PC-3 (cell line): ENCODE measurements at regions not wholly inside any gene's neighbourhood (a gene's known extent, or its start where the extent isn't known, plus 50 kb on each side); places are given as distances from the start of the nearest gene placed in this dataset.
A peak's percentile ranks its signal among the peaks of the same experiment; 100 is the strongest.

Experiments
- ATAC-seq: fragments of 200-7000 bp; cut with Tn5 transposase; 2 replicates; pipeline ENCODE4 v1.9.1; 2020; ENCODE audit warnings: mild to moderate bottlenecking, moderate library complexity
- BruUV-seq: library from RNA; stranded (reverse); fragments of 400-500 nt; replicated peaks from 2 replicates; lab custom pipeline; 2021; lab: Mats Ljungman, UMichigan
- CTCF ChIA-PET: fragments of 300-600 bp; sonication (Branson Sonifier 250); formaldehyde crosslinking; loops from one replicate; lab custom pipeline; 2022; ENCODE audit warnings: antibody characterized with exemption; lab: Charles Lee
- POLR2A ChIA-PET: fragments of 300-600 bp; sonication (Branson Sonifier 250); formaldehyde crosslinking; loops from one replicate; lab custom pipeline; 2022; ENCODE audit warnings: antibody characterized with exemption; ENCODE audit not compliant: unreplicated experiment; lab: Charles Lee
- DNase-seq: peaks from one replicate; pipeline ENCODE4 v3.0.0-alpha.2; 2015
- H2AFZ ChIP-seq: fragments of 300-600 bp; sonication (generic); 2 replicates; pipeline ENCODE4 v1.6.0; 2016; ENCODE audit warnings: antibody characterized with exemption, low read length
- H3F3A ChIP-seq: fragments of 300-600 bp; sonication (generic); one replicate; pipeline ENCODE4 v1.6.0; 2017; ENCODE audit warnings: antibody characterized with exemption, low read length, control low read depth, mild to moderate bottlenecking; ENCODE audit not compliant: unreplicated experiment
- H3K27ac ChIP-seq: fragments of 300-600 bp; sonication (generic); 2 replicates; pipeline ENCODE4 v1.5.1; 2016; ENCODE audit warnings: mild to moderate bottlenecking, low read length
- H3K27me3 ChIP-seq: fragments of 300-600 bp; sonication (generic); 2 replicates; pipeline ENCODE4 v1.6.1; 2016; ENCODE audit warnings: low read length, mixed read lengths
- H3K36me3 ChIP-seq: fragments of 300-600 bp; sonication (generic); 2 replicates; pipeline ENCODE4 v1.6.1; 2016; ENCODE audit warnings: low read depth, mixed run types, low read length, mixed read lengths
- H3K4me1 ChIP-seq: fragments of 300-600 bp; sonication (generic); 2 replicates; pipeline ENCODE4 v1.5.1; 2016; ENCODE audit warnings: low read length; ENCODE audit not compliant: insufficient read depth
- H3K4me2 ChIP-seq: fragments of 300-600 bp; sonication (generic); 2 replicates; pipeline ENCODE4 v1.6.0; 2016; ENCODE audit warnings: low read length
- H3K4me3 ChIP-seq: fragments of 300-600 bp; sonication (generic); 2 replicates; pipeline ENCODE4 v1.5.1; 2016; ENCODE audit warnings: mild to moderate bottlenecking, low read length, mixed read lengths
- H3K79me2 ChIP-seq: fragments of 300-600 bp; sonication (generic); 2 replicates; pipeline ENCODE4 v1.6.1; 2017; ENCODE audit warnings: low read length, mixed read lengths
- H3K9ac ChIP-seq: fragments of 300-600 bp; sonication (generic); 2 replicates; pipeline ENCODE4 v1.6.0; 2016; ENCODE audit warnings: mild to moderate bottlenecking, low read length
- H3K9me2 ChIP-seq: fragments of 300-600 bp; sonication (generic); replicated peaks from 2 replicates; pipeline ENCODE4 v1.6.1; 2016; ENCODE audit warnings: mixed run types, low read length, mixed read lengths
- H3K9me3 ChIP-seq: fragments of 300-600 bp; sonication (generic); 2 replicates; pipeline ENCODE4 v1.6.1; 2016; ENCODE audit warnings: low read length, mixed read lengths
- H4K20me1 ChIP-seq: fragments of 300-600 bp; sonication (generic); 2 replicates; pipeline ENCODE4 v1.6.1; 2016; ENCODE audit warnings: low read length, mixed read lengths
- EZH2 ChIP-seq: fragments of 300-600 bp; sonication (generic); IDR thresholded peaks from one replicate; pipeline ENCODE4 v1.6.1; 2017; ENCODE audit warnings: antibody characterized with exemption, mild to moderate bottlenecking, low read length; ENCODE audit not compliant: unreplicated experiment
- EZH2phosphoT487 ChIP-seq: fragments of 300-600 bp; sonication (generic); IDR thresholded peaks from 2 replicates; pipeline ENCODE4 v1.6.1; 2018; ENCODE audit warnings: mild to moderate bottlenecking, antibody characterized with exemption, low read length, borderline replicate concordance
- intact Hi-C: fragments of 100-400 bp; cut with micrococcal nuclease; formaldehyde crosslinking; loops from 2 replicates; pipeline ENCODE4 v1.9.0; 2023
- TF ChIP-seq, protein P1 (sequence below): fragments of 300-600 bp; sonication (generic); conservative IDR thresholded peaks from 2 replicates; pipeline ENCODE4 v1.5.1; 2017; ENCODE audit warnings: antibody characterized with exemption, low read depth, mild to moderate bottlenecking, low read length

- no peaks in the 10 kb centered on the region for H4K20me1 ChIP-seq
- H3K4me1 ChIP-seq: peaks cover 10% of the 10 kb centered on the region; the same call in 1 of the 2 replicates
- no TSS peak for BruUV-seq
- H3K36me3 ChIP-seq: no peaks in the 10 kb centered on the region
- H3K9me2 ChIP-seq: no peaks in the 10 kb centered on the region
- H3K9ac ChIP-seq: no peak overlapping the region
- no peaks in the 10 kb centered on the region for H3K9me3 ChIP-seq
- POLR2A ChIA-PET: no interaction called here
- CTCF ChIA-PET: interaction anchor here (0.6 kb wide), 1 partner anchor 501 kb away, joined by 3 read pairs; no protein-coding TSS in a partner anchor
- H2AFZ ChIP-seq: no peak overlapping the region
- H3F3A ChIP-seq: no peaks in the 10 kb centered on the region
- no peak overlapping the region for H3K4me2 ChIP-seq
- no peaks in the 10 kb centered on the region for H3K27me3 ChIP-seq
- DNase-seq: peak; percentile 81
- no peaks in the 10 kb centered on the region for H3K79me2 ChIP-seq
- no peak overlapping the region for H3K27ac ChIP-seq
- peak; percentile 99 for ATAC-seq
- intact Hi-C loops: no loop called here
- no peak overlapping the region for H3K4me3 ChIP-seq
- TF ChIP-seq, protein P1, sequence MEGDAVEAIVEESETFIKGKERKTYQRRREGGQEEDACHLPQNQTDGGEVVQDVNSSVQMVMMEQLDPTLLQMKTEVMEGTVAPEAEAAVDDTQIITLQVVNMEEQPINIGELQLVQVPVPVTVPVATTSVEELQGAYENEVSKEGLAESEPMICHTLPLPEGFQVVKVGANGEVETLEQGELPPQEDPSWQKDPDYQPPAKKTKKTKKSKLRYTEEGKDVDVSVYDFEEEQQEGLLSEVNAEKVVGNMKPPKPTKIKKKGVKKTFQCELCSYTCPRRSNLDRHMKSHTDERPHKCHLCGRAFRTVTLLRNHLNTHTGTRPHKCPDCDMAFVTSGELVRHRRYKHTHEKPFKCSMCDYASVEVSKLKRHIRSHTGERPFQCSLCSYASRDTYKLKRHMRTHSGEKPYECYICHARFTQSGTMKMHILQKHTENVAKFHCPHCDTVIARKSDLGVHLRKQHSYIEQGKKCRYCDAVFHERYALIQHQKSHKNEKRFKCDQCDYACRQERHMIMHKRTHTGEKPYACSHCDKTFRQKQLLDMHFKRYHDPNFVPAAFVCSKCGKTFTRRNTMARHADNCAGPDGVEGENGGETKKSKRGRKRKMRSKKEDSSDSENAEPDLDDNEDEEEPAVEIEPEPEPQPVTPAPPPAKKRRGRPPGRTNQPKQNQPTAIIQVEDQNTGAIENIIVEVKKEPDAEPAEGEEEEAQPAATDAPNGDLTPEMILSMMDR: no peak
- TF ChIP-seq EZH2: no peak
Measured at GRCh38 chr12:86456241-86456640, 200.1 kb upstream of the MGAT4C start.

- CTCF ChIA-PET: no interaction called here
- BruUV-seq: no TSS peak
- TF ChIP-seq EZH2 (no peak), EZH2phosphoT487 (no peak)
- TF ChIP-seq, protein P1: no peak
Measured at GRCh38 chr12:86445356-86445755, 189.2 kb upstream of the MGAT4C start.

DNA sequence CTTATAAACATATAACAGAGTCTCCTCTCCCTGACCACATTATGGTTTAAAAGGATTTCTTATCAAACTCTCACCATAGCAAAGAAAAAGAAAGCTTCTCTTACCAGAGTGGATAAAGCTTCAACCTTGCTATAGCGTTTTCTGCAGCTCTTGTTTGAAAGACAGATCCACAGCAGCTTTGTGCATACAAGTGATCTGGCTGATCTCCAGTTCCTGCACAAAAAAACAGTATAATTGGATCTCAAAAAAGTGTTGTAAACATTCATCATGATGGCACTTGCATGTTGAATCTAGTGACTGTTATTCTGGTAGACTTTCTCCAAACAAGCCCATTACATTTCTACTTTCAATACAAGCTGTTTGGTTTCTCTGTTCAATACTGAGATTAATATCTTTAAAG is 178.9 kb upstream of the MGAT4C start:
- Histone ChIP-seq H3K9ac (no peak overlapping the region), H3K9me2 (no peaks in the 10 kb centered on the region), H4K20me1 (no peaks in the 10 kb centered on the region), H3K79me2 (no peaks in the 10 kb centered on the region), H3K36me3 (no peaks in the 10 kb centered on the region), H3K4me3 (no peak overlapping the region), H3K4me2 (no peak overlapping the region), H3F3A (no peaks in the 10 kb centered on the region), H2AFZ (no peak overlapping the region), H3K4me1 (no peaks in the 10 kb centered on the region), H3K27me3 (no peaks in the 10 kb centered on the region), H3K9me3 (no peaks in the 10 kb centered on the region), H3K27ac (no peak overlapping the region)
- BruUV-seq: no TSS peak
- TF ChIP-seq EZH2phosphoT487 (no peak), EZH2 (no peak)
- TF ChIP-seq, protein P1: no peak
- ChIA-PET POLR2A (no interaction called here), CTCF (no interaction called here)
- ATAC-seq (no peak), DNase-seq (no peak)
- intact Hi-C loops: no loop called here

More at GRCh38 chr12:86445356-86445755, 189.2 kb upstream of the MGAT4C start:
- Histone ChIP-seq H3K4me2 (no peak overlapping the region), H3K4me1 (no peaks in the 10 kb centered on the region), H3K79me2 (no peaks in the 10 kb centered on the region), H3K27me3 (no peaks in the 10 kb centered on the region), H4K20me1 (no peaks in the 10 kb centered on the region), H3K4me3 (no peak overlapping the region), H2AFZ (no peak overlapping the region), H3K9me3 (no peaks in the 10 kb centered on the region), H3K9ac (no peak overlapping the region), H3K27ac (no peak overlapping the region), H3F3A (no peaks in the 10 kb centered on the region), H3K36me3 (no peaks in the 10 kb centered on the region), H3K9me2 (no peaks in the 10 kb centered on the region)
- DNase-seq (peak; percentile 51), ATAC-seq (peak; percentile 79)
- intact Hi-C loops: no loop called here
- POLR2A ChIA-PET: no interaction called here
